ENCODE measurements at regions not wholly inside any gene's neighbourhood (a gene's known extent, or its start where the extent isn't known, plus 50 kb on each side); places are given as distances from the start of the nearest gene placed in this dataset.

GRCh38 chr11:69969890-69970784, 108.0 kb upstream of the ANO1 start (continued):
- peak; percentile 70; the same call in 1 of the 2 replicates for TF ChIP-seq ZNF691 (CRISPR knock-in tag; IDR thresholded peaks at IDR 0.05; ENCODE audit: borderline replicate concordance, low read depth)
- peak; percentile 78; the same call in 1 of the 2 replicates for TF ChIP-seq ZBTB43 (CRISPR knock-in tag; conservative IDR thresholded peaks at IDR 0.05)
- TF ChIP-seq ZNF781 (CRISPR knock-in tag; IDR thresholded peaks at IDR 0.05; ENCODE audit: borderline replicate concordance, not compliant biosample characterization): peak; percentile 83
- TF ChIP-seq KLF9 (CRISPR knock-in tag; IDR thresholded peaks at IDR 0.05; ENCODE audit: low read depth): 0 out of 2 replicates have a peak, but pooled peaks have one; percentile 64
- peak; percentile 90; the same call in 1 of the 2 replicates for TF ChIP-seq ZNF276 (CRISPR knock-in tag; IDR thresholded peaks at IDR 0.05; ENCODE audit: low read depth)
- peak; percentile 58; the same call in 1 of the 2 replicates for TF ChIP-seq FOSL1 (CRISPR knock-in tag; IDR thresholded peaks at IDR 0.05; ENCODE audit: borderline replicate concordance)
- peak; percentile 70; the same call in 1 of the 2 replicates for TF ChIP-seq BCL3 (CRISPR knock-in tag; IDR thresholded peaks at IDR 0.05)
- TF ChIP-seq HMGA1 (CRISPR knock-in tag; conservative IDR thresholded peaks at IDR 0.05): no peak
- TF ChIP-seq GLMP (CRISPR knock-in tag; IDR thresholded peaks at IDR 0.05; ENCODE audit: borderline replicate concordance): no peak
- no peak for TF ChIP-seq ZBTB1 (CRISPR knock-in tag; IDR thresholded peaks at IDR 0.05; ENCODE audit: borderline replicate concordance)
- TF ChIP-seq ZNF784 (CRISPR knock-in tag; IDR thresholded peaks at IDR 0.05; ENCODE audit: borderline replicate concordance): no peak
- 0 out of 2 replicates have a peak, but pooled peaks have one; percentile 24 for TF ChIP-seq STAG1 (CRISPR knock-in tag; IDR thresholded peaks at IDR 0.05)
- peak; percentile 49; the same call in 1 of the 2 replicates for TF ChIP-seq ZNF740 (CRISPR knock-in tag; IDR thresholded peaks at IDR 0.05)
- TF ChIP-seq REST (IDR thresholded peaks at IDR 0.05; ENCODE audit: borderline replicate concordance in 1 of 2, low read depth in 1 of 2, low read length in 2 of 2): peak in 1 of 2 experiments; percentile 82; a peak in 2 of 4 replicates

Measured in HepG2 (cell line).